Right forelimb (tissue), 1 donor: ENCODE measurements at regions not wholly inside any gene's neighbourhood (a gene's known extent, or its start where the extent isn't known, plus 50 kb on each side); places are given as distances from the start of the nearest gene placed in this dataset.

Source experiments
- DNase-seq: peaks from one replicate; pipeline ENCODE4 v3.0.0-alpha.2; 2018

DNA sequence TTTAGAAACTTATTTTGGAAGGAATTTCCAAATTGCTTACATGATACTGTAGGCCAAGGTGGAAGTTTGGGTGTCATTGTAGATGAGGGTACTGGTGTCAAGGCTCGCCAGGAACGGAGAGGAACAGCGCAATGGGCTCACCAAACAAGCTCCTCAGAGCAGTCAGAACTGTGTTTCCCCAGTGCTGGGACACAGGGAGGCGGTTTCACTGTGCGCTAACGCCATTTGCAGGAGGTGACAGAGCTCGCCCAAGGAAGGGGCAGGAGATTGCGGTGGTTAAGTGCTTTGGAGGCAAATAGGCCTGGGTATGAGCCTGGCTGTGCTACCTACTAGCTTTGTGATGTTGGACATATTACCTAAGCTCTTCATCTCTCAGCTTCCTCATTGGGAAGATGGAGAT, 57.3 kb downstream of the HHEX start:
- no peak for DNase-seq

DNA sequence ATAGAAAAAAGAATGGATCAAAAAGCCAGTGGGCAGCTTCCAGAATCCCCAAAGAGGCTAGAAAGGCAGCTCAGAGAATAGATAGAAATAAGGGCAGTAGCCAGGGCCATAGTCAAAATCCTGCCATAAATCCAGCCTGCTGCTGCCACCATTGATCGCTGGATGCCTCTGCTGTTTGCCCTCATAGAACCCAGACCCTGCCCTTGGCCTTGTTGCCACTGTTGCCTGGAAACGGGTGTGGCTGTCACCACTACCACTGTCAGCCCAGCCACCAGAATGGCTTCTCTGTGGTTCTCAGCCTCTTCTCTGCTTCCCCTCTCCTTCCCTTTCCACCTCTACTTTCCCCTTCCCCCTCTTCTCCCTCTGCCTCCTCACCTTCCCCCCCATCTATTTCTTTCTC, 57.8 kb downstream of the HHEX start:
- DNase-seq = no peak

DNA sequence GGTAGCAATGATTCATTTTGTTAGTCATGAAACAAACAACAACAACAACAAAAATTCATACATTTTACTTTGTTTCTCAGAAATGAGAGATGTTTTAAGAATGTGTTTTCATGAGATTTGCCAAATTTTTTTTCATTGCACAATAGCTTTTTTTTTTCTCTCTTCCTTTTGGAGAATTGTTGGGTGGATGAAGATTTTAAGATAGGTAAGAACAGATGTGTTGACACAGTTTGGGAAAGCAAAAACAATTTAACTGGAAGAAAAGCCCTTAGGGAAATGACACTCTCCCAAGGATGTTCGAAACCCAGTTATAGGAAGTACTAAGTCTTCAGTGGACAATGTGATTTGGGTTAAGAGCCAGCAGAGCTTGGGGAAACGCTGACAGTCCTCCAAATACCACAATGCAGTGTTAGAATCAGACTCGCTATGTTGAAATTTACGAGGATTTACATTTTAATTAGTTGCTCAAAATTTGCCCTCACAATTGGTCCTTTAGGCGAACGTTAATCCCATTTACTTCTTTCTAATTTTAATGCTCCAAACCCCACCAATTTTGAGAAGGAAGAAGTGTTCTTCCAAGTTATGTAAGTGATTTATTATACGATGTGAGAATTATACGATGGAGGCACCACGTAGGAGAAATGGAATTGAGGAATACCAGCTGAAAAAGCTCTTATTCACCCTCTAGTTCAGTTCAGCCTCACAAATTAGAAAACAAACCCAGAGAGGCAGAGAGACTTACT, 61.2 kb downstream of the HHEX start:
- no peak for DNase-seq

DNA sequence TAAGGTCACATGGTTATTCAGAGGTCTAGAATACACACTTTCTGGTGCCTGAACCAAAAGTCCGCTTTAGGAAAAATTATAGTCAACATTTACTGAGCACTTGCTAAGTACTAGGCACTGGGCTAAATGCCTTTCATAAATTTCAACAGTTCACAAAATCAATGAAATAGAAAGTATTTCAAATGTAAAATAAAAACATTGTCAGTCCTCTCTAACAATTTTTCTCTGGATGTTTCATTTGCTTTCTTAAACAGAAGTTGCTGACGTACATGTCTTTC, 61.7 kb downstream of the HHEX start:
- no peak for DNase-seq

DNA sequence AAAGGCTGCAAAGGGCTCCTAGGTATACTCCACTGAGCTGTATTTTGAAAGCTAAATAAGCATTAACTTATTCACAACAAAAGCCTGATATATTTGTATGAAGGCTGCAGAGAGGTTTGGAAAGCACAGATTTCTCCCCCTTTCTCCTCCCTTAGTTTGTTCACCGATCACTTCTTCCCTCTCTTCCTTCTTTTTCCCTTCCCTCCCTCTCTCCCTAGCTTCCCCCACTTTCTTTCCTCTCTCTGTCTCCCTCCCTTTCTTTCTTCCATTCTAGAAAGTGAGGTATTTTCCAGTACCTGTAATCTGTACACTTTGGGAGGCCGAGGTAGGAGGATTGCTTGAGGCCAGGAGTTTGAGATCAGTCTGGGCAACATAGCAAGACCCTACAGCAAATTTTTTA, 62.1 kb downstream of the HHEX start:
- no peak for DNase-seq

DNA sequence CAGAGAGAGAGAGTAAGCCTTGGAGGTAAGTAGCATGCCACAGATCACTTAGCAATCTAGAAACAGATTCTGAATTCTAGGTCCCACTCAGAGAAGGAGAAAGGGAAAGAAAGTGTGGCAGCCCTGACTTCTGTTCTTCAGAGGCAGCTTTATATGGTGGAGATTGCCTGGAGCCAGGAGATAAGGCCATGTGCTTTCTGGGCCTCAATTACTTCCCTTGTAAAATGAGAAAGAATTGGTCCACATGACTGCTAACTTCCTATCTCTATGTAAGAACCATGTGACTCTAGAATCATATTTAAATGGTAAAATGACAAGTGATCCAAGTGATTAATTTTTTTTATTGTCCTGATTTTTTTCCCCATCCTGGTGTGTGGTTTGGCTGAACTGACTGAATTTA, 64.1 kb downstream of the HHEX start:
- no peak for DNase-seq

DNA sequence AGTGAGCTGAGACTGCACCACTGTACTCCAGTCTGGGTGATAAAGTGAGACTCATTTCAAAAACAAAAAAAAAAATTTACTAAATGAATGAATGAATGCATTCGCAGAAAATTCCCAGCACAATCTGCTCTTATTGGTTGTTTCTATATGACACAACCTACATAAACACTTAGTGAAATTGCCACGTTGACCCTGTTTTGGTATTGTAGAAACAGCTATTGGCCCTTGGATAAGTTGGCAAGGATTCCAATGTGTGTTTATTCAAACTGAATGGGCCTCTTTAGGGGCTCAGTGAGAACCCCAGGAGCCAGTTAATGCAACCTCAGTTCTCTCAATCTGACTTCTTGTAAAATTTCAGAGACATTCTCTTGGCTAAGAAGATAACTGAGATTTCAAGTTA, 66.0 kb downstream of the HHEX start:
- no peak for DNase-seq

DNA sequence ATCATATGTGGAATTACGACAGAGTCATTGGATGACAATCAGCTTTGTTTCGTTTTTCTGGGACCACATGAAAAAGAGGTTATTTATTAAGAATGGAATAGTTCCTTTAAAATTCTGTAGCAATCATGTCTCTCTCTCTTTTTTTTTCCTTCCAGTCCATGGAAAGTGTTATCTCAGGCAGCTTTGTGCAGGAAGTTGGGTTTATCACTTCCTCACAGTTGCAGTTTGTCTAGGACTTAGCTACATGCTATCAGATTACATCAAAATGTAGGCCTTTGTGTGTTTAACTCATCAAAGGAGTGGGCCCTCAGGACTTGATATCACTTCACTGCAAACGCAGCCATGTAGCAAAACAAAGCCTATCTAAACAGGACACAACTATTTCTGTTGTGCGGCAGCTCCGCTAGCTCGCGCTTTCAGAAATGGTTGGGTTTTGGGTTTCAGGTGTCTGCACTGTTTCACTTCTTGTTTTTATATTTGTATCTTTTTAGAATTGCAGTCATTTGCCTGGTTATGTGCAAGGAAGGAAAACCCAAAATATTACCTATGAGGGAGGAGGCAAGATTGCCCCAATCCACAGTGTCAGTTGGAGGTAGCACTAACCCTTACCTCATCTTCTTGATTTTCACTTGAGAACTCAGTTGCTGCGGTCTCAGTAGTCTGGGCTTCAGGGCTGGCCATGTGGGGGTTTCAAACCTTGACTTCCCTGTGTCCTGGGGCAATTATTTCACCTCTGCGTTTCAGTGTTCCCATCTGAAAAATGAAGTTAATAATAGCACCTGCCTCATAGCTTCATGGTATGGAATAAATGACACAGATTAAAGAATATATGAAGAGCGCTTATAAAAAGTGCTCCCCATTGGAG, 66.7 kb downstream of the HHEX start:
- no peak for DNase-seq

DNA sequence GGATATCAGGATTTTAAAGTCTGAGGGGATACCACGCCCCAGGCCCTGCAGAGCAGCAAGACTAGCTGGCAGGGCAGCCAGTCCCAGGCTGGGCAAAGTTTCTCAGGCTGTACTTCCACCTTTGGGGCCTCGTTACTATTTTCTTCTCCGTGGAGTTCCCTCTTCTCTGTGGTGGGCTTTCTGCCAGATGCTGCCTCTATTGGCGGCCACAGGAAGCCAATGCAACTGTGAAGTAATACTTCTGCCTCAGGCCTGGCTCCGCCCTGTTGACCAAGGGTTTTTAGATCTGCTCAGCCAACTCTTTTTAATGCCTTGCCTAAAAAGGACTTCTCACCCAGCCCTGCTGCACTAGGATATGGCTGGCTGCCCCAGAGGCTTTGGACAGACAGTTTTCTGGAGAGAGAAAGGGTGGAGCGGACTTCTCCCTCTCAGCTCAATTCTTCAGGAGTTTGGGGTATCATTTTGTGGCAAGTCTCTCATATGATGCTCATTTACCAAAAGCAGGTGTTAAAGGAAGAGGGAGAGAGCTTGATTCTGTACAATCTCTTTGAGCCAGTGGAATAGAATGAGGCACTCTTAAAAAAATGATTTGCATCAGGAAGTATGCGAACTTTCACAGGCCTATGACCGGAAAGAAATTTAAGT, 67.4 kb downstream of the HHEX start:
- DNase-seq = peak; percentile 71

DNA sequence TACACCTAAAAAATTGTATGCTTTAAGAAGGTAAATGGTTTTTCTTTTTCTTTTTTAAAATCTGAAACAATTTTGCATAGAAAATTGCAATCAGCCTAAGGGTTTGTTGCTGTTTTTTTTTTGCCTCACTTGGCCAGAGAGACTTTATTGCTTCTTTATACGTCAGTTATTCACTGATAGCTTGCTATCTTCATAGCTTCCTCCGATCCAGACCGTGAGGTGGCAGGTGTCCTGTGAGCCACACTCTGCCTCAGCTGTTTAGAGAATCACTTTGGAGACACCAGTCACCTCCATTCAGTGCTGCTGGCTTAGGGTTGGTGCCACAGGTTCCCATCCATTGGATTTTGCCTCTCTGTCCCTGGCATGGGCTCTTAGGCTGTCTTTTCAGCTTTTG, 68.0 kb downstream of the HHEX start:
- no peak for DNase-seq

DNA sequence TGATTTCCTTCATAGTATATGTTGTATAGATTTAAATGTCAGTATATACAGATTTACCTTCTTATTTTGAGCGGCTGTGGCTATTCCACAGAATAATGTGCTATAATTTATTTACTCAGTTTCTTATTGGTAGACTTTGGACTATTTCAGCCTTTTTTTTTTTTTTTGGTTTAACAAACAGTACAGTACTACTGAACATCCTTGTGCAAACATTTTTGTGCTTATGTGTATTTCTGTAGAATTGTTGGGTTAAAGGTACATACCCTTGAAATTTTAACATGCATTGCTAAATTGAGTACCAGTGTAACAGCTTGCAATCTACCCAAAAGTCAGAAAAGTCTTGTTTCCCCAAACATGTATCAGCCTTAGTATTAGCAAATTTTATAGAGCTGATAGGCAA, 68.8 kb downstream of the HHEX start:
- no peak for DNase-seq

DNA sequence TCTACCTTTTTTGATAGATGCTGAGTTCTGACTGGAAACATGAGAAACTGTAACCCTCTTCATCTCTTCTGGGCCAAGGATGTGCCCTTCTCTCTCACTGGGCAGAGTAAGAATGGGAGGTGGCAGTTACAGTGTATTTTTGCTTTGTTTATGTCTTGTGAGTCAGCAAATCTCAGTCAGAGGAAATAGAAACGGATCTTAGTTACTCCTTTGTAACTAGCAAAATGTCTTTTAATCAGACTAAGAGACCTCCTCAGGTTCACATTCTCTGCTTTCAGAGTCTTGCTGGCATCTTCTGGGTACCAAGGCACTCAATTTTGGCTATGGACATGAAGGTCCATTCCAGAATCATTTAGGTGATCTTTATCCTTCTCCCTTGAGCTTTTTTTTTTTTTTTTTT, 70.9 kb downstream of the HHEX start:
- DNase-seq = no peak

DNA sequence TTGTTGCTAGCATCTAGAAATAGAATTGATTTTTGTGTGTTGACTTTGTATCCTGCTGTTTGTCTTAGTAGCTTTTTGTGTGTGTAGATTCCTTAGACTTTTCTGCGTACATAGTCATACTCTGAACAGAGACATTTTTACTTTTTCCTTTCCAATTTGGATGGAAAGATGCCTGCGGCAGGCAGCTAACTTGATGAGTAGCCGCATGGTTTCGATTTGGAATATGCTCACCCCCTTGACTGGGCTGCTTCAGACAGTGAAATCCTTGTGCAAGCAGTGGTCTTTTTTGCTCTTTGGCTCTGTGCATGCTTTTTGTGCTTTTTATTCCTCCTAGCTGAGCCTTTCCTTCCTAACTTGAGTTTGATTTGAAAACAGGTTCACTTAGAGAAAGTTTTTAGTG, 71.8 kb downstream of the HHEX start:
- no peak for DNase-seq

DNA sequence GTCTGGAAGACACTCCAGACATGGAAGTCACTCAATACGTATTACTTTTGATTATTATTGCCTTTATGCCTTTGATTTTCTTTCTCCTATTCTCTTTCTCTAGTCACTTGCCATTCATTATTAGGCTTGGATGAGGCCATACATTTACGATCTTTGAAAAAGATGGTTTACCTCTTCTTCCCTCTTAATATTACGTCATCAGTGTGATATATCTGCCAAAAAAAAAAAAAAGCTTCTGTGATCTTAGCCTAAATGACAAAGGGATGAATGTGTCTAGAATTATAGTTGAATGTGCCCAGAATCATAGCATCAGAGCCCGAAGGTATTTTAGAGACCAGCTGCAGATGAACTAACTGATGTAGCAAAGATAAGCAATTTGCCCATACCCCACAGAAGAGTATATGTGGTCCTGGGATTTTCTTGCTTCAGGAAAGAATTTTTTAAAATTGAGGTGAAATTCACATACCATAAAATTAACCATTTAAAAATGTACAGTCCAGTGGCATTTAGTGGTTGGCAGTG, 73.9 kb downstream of the HHEX start:
- DNase-seq = no peak

DNA sequence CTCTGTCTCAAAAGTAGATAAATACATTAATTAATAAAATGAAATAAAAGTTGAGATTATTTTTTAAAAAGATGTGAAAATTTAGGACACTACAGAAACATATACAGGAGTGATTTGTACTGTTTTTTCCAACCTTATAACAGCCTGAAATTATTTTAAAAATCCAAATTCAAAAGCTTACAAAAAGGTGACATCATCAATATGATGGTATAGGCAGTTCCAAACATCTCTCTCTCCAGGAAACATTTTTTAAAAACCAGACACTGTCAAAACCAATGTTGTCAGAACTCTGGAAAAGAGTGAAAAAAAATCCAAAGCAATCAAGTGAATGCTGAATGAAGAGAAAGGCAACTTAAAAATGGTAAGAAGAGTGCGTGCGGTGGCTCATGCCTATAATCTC, 76.7 kb downstream of the HHEX start:
- DNase-seq = no peak

DNA sequence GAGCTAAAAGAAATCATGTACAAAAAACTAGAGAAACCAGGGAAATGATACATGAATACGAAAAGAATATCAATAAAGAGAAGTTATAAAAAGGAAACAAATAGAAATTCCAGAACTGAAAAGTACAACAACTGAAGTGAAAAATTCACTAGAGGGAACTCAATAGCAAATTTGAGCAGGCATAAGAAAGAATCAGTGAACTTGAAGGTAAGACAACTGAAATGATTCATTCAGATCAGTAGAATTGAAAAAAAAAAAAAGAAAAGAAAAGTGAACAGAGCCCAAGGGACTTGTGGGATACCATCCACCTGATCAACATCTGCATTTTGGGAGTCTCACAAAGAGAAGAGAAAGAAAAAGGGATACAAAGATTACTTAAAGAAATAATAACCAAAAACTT, 78.3 kb downstream of the HHEX start:
- no peak for DNase-seq

DNA sequence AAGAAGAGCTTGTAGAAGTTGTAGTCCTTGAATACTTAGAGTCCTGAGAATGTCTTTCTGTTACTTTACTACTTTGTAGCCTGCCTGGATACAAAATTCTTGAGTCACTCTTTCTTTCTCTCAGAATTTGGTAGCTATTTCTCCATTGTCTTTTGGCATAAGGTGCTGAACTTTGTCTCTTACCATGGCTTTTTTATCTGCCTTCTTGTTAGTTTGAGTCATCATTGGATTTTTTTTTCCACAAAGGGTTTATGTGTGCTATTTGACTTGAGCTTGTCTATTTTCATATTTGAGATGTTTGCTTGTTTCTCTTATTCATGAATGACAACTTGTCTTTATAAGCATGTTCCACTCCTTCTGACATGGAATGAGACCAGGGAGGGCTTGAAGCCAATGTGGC, 74.5 kb upstream of the EXOC6 start:
- no peak for DNase-seq

DNA sequence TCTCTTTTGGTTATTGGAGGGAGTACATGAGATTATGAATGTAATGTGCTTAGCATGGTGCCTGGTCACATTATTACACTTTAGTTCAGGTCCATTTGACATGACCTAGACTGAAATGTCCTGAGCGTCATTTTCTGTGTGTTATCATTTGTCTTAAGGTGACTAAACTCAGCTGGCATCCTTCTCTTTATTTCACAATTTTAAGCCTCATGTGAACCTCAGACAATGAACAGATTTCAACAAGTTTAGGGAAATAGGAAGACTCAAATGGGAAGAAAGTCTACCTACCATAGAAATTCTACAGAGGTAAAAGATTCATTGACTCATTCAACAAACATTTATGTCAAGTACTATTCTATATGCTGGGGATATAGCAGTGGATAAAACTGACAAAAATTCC, 70.2 kb upstream of the EXOC6 start:
- no peak for DNase-seq

DNA sequence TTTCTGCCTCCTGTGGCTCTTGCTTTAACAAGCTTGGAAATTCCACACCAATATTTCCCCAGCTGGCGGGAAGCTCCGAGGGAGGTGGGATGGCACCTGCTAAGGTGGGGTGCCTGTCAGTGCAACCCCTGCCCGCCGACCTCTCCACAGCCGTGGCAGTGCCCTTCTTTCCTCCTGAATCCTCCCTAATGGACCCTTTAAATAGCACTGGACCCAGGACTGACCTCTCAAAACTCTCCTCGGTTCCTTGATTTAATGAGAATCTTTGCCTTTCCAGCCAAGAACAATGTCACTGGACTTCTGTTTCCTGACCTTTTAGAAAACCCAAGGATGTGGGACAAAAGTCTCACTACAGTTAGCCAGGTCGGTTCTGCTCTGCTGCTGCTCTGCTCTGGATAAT, 63.2 kb upstream of the EXOC6 start:
- DNase-seq = no peak

DNA sequence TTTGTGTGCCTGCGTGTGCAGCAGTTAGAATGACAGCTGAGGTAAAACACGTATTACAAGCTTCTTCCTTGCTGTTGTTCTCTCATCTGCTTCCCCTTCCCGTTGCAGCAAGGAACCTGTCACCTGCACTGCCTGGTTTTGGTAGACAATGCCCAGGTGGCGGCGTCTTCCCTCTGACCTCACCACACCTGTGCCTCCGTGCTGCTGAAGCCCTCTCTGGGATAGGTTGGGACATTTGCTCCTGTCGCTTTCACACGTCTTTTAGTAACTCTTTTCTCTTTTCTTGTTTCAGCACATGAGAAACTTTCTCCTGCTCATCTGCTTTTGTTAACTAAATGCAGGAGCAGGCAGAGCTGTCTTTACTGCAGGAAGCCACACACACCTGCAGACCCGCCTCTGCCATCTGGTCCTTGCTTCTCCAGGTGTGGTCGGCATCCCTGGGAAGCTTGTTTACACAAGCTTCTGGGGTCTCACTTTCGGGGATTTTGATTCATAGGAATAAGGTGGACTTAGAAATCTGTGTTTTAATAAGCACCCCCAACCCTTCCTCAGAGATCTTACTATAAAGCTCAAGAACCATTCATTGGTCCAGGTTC, 60.7 kb upstream of the EXOC6 start:
- no peak for DNase-seq

DNA sequence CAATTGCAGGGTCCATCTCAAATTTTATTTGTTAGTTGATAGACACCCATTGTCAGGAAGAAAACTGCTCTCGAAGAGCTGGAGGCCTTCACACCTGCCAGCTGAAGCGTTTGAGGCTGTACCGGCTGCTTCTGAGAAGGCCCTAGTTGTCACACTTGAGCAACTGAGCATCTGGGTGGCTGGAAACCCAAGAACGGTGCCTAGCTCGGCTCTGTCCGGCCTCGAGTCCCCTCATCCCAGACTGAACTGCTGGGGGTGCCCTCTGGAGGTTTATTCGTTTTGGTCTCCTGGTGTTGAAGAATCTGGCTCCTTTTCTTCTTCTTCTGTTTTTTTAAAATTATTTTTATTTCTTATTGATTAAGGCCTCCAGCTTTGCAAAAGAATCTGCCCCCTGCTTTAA, 59.3 kb upstream of the EXOC6 start:
- no peak for DNase-seq

DNA sequence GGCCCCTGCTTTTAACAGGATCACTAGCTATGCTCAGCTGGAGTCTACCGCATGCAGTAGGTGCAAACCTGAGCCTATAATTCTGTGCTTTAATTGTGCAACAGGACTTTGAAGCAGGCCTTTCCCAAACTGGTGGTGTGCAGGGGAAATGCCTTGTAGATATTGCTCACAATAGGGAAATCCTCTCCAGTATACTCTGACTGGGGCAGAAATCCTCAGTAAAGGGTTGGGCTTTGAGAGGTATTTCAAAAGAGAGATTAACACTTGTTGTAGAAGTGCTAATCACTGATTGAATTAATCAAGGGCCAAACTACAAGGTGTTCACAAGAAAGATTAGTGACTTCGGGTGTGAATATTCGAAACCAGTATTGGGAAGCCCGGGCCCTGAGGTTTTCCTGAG, 58.5 kb upstream of the EXOC6 start:
- no peak for DNase-seq

DNA sequence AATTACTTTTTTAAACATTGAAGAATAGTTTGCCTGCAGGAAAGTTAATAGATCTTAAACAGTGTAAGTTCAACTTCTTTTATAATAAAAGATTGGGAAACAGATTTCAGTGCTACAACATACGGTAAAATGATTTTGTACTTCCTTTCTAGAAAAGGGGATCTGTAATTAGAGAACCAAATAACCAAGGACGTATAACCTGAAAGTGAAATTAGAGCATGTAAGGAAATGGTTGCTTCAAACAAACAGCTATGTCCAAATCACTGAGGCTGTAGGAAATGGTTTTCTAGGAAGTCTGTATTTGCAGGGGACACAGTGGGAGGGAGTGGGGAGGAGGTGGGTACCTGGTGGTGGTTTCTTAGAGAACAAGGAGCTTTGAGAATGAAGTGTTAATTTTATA, 57.9 kb upstream of the EXOC6 start:
- no peak for DNase-seq

DNA sequence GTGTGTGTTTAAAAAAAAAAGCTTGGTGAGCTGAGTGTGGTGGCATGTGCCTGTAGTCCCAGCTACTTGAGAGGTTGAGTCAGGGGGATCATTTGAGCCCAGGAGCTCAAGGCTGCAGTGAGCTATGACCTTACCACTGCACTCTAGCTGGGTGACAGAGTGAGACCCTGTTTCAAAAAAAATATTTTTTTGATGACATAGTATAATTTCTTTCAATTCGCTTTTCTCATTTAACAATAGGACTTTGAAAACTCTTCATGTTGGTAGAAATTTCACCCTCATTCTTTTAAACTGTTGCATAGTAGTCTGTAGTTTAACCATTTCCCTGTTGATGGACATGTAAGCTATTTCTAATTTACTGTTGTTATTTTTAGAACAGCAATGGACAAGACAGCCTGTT, 55.7 kb upstream of the EXOC6 start:
- DNase-seq = no peak
